GM10266 (cell line): ENCODE measurements at regions not wholly inside any gene's neighbourhood (a gene's known extent, or its start where the extent isn't known, plus 50 kb on each side); places are given as distances from the start of the nearest gene placed in this dataset.

ENCODE experiments used
- DNase-seq: peaks from one replicate; pipeline ENCODE4 v3.0.0; 2012; ENCODE audit errors: extremely low spot score
- CTCF ChIP-seq: IDR thresholded peaks from 2 replicates; pipeline ENCODE4 v1.5.1; 2012; ENCODE audit warnings: mild to moderate bottlenecking, low read depth; ENCODE audit not compliant: control insufficient read depth, insufficient read depth; ENCODE audit errors: missing control alignments

- no peak for DNase-seq
- no peak for TF ChIP-seq CTCF
These were observed 176.6 kb downstream of the ALG10 start for GRCh38 chr12:34198924-34199323.

DNA sequence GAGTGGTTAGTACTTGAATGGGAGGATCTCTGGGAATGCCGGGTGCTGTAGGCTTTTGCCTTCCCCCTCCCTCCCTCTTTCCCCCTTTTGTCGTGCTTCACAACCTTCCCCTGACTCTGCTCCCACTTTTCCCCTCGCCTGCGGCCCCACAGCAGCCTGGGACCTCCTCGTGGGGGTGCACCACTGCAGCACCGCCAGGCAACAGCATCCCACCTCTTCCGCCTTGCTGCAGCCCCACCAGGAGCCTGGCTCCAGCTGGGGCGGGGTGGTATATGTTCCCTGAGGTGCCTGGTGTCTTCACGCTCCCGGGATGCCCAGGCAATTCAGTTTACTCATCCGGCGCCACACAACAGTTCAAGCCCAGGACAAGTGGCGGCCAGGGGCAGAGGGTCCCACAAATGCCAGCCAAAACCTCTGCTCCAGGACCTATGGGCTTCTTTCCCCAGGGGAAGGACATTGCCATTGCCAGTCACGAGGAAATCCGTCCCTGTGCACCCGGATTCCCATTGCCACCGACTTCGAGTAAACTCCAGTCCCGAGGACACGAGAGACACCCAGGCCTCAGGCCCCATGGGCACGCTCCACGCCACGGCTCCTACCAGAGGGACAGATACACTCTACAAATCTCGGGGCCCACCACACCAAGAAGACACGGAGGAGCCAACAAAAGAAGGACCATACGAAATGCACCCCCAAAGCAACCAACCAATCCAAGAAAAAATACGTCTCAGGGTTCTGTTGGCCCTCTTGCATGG, 181.7 kb downstream of the ALG10 start:
- no peak for DNase-seq
- TF ChIP-seq CTCF = no peak

GRCh38 chr12:34204830-34205285, 182.6 kb downstream of the ALG10 start:
- DNase-seq = no peak
- TF ChIP-seq CTCF = no peak

DNA sequence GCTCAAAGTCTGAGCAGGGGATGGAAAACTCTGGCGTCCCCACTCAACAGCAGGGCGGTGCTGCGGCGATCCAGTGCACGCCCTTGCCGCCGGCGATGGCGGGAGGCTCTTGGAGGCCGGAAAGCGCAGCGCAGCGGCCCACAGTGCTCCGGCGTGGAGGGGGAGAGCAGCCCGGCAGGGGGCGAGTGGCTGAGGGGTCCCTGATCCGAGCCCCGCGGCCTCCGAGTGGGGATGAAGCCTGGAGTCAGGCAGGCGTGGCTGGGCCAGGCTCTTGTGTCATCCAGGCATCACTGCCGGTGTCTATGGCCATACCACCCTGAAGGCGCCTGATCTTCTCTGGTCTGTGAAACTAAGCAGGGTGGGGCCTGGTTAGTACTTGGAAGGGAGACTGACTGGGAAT, 183.1 kb downstream of the ALG10 start:
- DNase-seq = no peak
- no peak for TF ChIP-seq CTCF

DNA sequence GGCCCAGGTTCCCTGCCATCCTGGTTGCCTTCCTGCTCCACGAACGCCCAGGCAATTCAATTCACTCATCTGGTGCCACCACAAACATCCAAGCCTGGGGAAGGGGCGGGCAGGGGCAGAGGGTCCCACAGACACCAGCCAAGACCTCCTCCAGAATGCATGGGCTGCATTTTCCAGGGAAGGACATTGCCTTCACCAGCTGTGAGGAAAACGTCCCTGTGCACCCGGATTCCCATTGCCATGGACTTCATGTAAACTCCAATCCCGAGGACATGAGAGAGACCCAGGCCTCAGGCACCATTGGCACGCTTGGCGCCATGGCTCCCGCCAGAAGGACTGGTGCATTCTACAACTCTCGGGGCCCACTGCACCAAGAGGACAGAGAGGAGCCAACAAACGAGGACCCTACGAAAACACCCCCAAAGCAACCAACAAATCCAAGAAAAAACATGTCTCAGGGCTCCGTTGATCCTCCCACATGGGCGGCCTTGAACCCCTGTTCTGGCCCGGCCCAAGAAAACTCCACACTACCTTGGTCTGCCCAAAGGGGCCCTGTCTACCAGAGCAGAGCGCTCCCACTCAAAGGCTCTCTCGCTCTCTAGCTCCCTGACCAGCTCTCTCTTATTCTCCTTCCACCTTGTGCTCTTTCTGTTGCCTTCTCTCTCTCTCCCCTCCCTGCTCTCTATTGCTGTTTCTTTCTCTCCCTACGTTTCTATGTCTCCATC, 183.9 kb downstream of the ALG10 start:
- no peak for TF ChIP-seq CTCF
- no peak for DNase-seq

GRCh38 chr12:34207858-34208257, 185.6 kb downstream of the ALG10 start:
- no peak for TF ChIP-seq CTCF
- no peak for DNase-seq
